ENCODE measurements at regions not wholly inside any gene's neighbourhood (a gene's known extent, or its start where the extent isn't known, plus 50 kb on each side); places are given as distances from the start of the nearest gene placed in this dataset.

GRCh38 chr3:195015021-195015420 lies 255.9 kb downstream of the XXYLT1 start:
- H3F3A ChIP-seq (replicated peaks; ENCODE audit: low read depth), result no peaks in the 10 kb centered on the region
- H3K27me3 Mint-ChIP-seq (ENCODE audit: insufficient read depth, low read depth, poor library complexity), result peaks cover 3% of the 10 kb centered on the region
- no peaks in the 10 kb centered on the region for H3K36me3 ChIP-seq (ENCODE audit: insufficient read depth)
- TF ChIP-seq CTCF (conservative IDR thresholded peaks at IDR 0.05; ENCODE audit: low read depth in 2 of 2) (no peak), ZNF462 (CRISPR knock-in tag; IDR thresholded peaks at IDR 0.05) (no peak), JUNB (IDR thresholded peaks at IDR 0.05; ENCODE audit: unreplicated experiment) (no peak), POLR2AphosphoS5 (IDR thresholded peaks at IDR 0.05; ENCODE audit: low read depth) (no peak), CREB1 (CRISPR knock-in tag; IDR thresholded peaks at IDR 0.05; ENCODE audit: low read depth) (no peak)
- peaks cover 13% of the 10 kb centered on the region for H3K9me3 Mint-ChIP-seq
- H3K4me1 Mint-ChIP-seq, result peaks cover 11% of the 10 kb centered on the region
- H3K4me3 ChIP-seq, result no peak overlapping the region
- H3K27ac ChIP-seq (ENCODE audit: low read depth), result no peak overlapping the region
- ATAC-seq (no peak), DNase-seq (ENCODE audit: low spot score) (no peak)
- H3K79me2 ChIP-seq (replicated peaks; ENCODE audit: insufficient read depth), result no peaks in the 10 kb centered on the region
- 0 out of 2 replicates have a peak, but pooled peaks cover 9% of the 10 kb centered on the region for H3K9me2 ChIP-seq (ENCODE audit: insufficient read depth)
- H3K4me3 Mint-ChIP-seq, result no peak overlapping the region
- H3K4me1 ChIP-seq (ENCODE audit: insufficient read depth), result 0 out of 2 replicates have a peak, but pooled peaks cover 4% of the 10 kb centered on the region
- no peak overlapping the region for H3K4me2 ChIP-seq
- no peaks in the 10 kb centered on the region for H4K20me1 ChIP-seq (replicated peaks; ENCODE audit: insufficient read depth)
- no peak overlapping the region for H3K27ac Mint-ChIP-seq
- peaks cover 7% of the 10 kb centered on the region for H3K36me3 Mint-ChIP-seq (ENCODE audit: low read depth)
- no peak overlapping the region for H2AFZ ChIP-seq
- H3K27me3 ChIP-seq (ENCODE audit: insufficient read depth), result no peaks in the 10 kb centered on the region

Measured in GM23338 (cell line).